Nephron (organoid): ENCODE measurements at regions not wholly inside any gene's neighbourhood (a gene's known extent, or its start where the extent isn't known, plus 50 kb on each side); places are given as distances from the start of the nearest gene placed in this dataset.

Source experiments
- H3K27ac Mint-ChIP-seq, 3 experiments: 2 replicates each; pipeline ENCODE4 v1.8.0; 2020; ENCODE audit warnings: mixed read lengths in 3 of 3, mild to moderate bottlenecking in 2 of 3, moderate library complexity in 1 of 3
- H3K27me3 Mint-ChIP-seq: 2 replicates; pipeline ENCODE4 v1.8.0; 2021; ENCODE audit warnings: low read depth, mild to moderate bottlenecking, moderate library complexity, mixed read lengths
- H3K36me3 Mint-ChIP-seq: 2 replicates; pipeline ENCODE4 v1.8.0; 2020; ENCODE audit warnings: low read depth, mixed read lengths
- H3K4me1 Mint-ChIP-seq: 2 replicates; pipeline ENCODE4 v1.8.0; 2020; ENCODE audit warnings: mixed read lengths
- H3K4me3 Mint-ChIP-seq, 3 experiments: 2 replicates each; pipeline ENCODE4 v1.8.0; 2020; ENCODE audit warnings: mild to moderate bottlenecking in 3 of 3, mixed read lengths in 3 of 3, moderate library complexity in 2 of 3
- H3K9me3 Mint-ChIP-seq: 2 replicates; pipeline ENCODE4 v1.8.0; 2020; ENCODE audit warnings: mixed read lengths
- TF ChIP-seq, protein P1 (sequence below), 3 experiments: fragments of 200-600 bp; sonication (generic); IDR thresholded peaks; one replicate each; pipeline ENCODE4 v1.5.0; 2021; ENCODE audit warnings: antibody characterized with exemption in 3 of 3; ENCODE audit not compliant: unreplicated experiment in 3 of 3

- Mint-ChIP-seq H3K4me3 (no peak overlapping the region), H3K27ac (no peak overlapping the region), H3K9me3 (peaks cover 7% of the 10 kb centered on the region), H3K36me3 (no peaks in the 10 kb centered on the region), H3K4me1 (peaks cover 2% of the 10 kb centered on the region), H3K27me3 (no peaks in the 10 kb centered on the region)
- TF ChIP-seq, protein P1, sequence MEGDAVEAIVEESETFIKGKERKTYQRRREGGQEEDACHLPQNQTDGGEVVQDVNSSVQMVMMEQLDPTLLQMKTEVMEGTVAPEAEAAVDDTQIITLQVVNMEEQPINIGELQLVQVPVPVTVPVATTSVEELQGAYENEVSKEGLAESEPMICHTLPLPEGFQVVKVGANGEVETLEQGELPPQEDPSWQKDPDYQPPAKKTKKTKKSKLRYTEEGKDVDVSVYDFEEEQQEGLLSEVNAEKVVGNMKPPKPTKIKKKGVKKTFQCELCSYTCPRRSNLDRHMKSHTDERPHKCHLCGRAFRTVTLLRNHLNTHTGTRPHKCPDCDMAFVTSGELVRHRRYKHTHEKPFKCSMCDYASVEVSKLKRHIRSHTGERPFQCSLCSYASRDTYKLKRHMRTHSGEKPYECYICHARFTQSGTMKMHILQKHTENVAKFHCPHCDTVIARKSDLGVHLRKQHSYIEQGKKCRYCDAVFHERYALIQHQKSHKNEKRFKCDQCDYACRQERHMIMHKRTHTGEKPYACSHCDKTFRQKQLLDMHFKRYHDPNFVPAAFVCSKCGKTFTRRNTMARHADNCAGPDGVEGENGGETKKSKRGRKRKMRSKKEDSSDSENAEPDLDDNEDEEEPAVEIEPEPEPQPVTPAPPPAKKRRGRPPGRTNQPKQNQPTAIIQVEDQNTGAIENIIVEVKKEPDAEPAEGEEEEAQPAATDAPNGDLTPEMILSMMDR (IDR thresholded peaks at IDR 0.05; ENCODE audit: unreplicated experiment in 3 of 3) = no peak
Measured at GRCh38 chr4:106687026-106687425, 318.4 kb upstream of the GIMD1 start.

- H3K9me3 Mint-ChIP-seq = peaks cover 6% of the 10 kb centered on the region
- H3K36me3 Mint-ChIP-seq = no peaks in the 10 kb centered on the region
- H3K4me3 Mint-ChIP-seq = no peak overlapping the region
- peaks cover 15% of the 10 kb centered on the region for H3K4me1 Mint-ChIP-seq
- TF ChIP-seq, protein P1 (IDR thresholded peaks at IDR 0.05; ENCODE audit: unreplicated experiment in 3 of 3) = no peak
- H3K27me3 Mint-ChIP-seq = no peaks in the 10 kb centered on the region
- no peak overlapping the region for H3K27ac Mint-ChIP-seq
Measured at GRCh38 chr4:106681381-106681921, 312.9 kb upstream of the GIMD1 start.

DNA sequence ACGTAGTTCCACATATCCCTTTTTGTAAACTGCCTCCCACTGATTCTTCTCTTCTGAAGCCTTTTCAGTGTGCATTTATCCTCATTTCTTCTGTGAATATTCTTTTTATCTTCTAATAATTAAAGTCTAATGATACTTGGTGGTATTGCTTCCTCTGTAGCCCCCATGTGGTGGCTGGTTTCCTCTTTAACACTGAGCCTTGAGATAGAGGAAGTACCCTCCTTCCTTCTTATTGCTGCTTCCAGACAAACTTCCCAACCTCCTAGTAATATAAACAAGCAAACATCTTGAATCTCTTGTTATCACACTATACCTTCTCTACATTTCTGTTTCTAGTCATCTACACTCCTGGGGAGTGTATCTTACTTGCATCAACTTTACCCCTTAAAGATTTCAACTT lies 310.5 kb upstream of the GIMD1 start:
- no peaks in the 10 kb centered on the region for H3K36me3 Mint-ChIP-seq
- no peak overlapping the region for H3K4me3 Mint-ChIP-seq
- H3K27ac Mint-ChIP-seq = peak overlapping the region in 1 of 3 experiments; percentile 18
- peaks cover 15% of the 10 kb centered on the region for H3K4me1 Mint-ChIP-seq
- TF ChIP-seq, protein P1 (IDR thresholded peaks at IDR 0.05; ENCODE audit: unreplicated experiment in 3 of 3) = no peak
- peaks cover 8% of the 10 kb centered on the region for H3K9me3 Mint-ChIP-seq
- H3K27me3 Mint-ChIP-seq = no peaks in the 10 kb centered on the region

GRCh38 chr4:106677213-106677612 lies 308.6 kb upstream of the GIMD1 start:
- Mint-ChIP-seq H3K4me3 (no peak overlapping the region), H3K9me3 (peaks cover 17% of the 10 kb centered on the region), H3K36me3 (no peaks in the 10 kb centered on the region), H3K27me3 (no peaks in the 10 kb centered on the region), H3K27ac (peak overlapping the region in 2 of 3 experiments; percentile 12 to 66), H3K4me1 (peaks cover 15% of the 10 kb centered on the region)
- TF ChIP-seq, protein P1 (IDR thresholded peaks at IDR 0.05; ENCODE audit: unreplicated experiment in 3 of 3) = no peak

DNA sequence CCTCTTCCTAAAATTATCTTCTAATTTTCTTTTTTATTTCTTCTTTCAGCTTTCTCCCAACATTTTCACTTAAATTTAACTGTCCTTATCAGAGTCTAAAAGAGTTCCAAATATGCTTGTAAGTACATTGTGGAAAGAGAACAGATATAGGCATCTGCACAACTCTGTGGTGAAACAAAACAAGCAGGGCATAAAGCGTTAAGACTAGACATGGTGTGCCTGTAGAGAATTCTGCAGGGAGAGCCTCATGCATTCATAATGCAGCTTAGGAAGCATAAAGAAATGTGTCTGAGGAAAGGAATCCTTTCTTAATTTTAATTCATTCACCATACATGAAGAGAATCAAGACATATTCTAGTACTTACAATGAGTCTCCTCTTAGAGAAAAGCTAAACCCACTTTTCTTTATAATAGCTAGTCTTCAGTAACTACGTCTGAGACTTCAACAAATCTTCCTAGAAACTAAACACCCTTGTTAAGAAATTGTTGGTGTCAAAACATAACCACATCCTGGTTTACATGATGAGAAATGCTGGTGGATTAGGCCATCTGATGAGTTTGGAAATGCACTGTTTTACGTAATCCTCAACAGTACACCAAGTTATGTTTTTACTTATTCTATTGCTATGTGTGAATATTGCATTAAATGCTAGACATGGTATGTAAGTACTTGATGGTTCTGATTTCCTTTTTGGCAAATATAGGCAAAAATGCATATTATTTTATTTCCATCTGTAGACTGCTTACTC lies 307.8 kb upstream of the GIMD1 start:
- Mint-ChIP-seq H3K9me3 (peaks cover 15% of the 10 kb centered on the region), H3K27ac (peak overlapping the region in 2 of 3 experiments; percentile 36 to 66), H3K27me3 (no peaks in the 10 kb centered on the region), H3K4me1 (peaks cover 11% of the 10 kb centered on the region), H3K36me3 (no peaks in the 10 kb centered on the region), H3K4me3 (no peak overlapping the region)
- TF ChIP-seq, protein P1 (IDR thresholded peaks at IDR 0.05; ENCODE audit: unreplicated experiment in 3 of 3) = no peak

DNA sequence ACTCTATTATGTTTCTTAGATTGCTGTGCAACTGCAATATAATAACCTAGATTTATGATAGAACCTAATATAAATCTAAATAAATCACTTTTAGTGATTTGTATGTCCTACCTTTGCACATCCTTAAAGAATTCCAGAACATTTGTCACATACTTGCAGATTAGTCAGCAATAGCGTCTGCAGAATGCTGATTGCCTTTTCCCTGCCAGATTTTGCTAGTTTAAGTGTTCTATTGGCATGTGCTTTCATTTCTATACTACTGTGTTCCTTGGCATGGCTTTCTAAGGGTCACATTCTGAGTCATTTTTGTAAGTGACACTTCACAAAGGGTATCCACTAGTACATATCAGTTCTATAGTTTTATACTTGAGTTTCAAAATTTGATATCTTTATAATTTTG lies 303.1 kb upstream of the GIMD1 start:
- Mint-ChIP-seq H3K4me1 (peaks cover 9% of the 10 kb centered on the region), H3K27me3 (no peaks in the 10 kb centered on the region), H3K36me3 (no peaks in the 10 kb centered on the region), H3K4me3 (no peak overlapping the region), H3K9me3 (peaks cover 15% of the 10 kb centered on the region), H3K27ac (no peak overlapping the region)
- TF ChIP-seq, protein P1 (IDR thresholded peaks at IDR 0.05; ENCODE audit: unreplicated experiment in 3 of 3) = no peak
